ENCODE measurements at regions not wholly inside any gene's neighbourhood (a gene's known extent, or its start where the extent isn't known, plus 50 kb on each side); places are given as distances from the start of the nearest gene placed in this dataset.

DNA sequence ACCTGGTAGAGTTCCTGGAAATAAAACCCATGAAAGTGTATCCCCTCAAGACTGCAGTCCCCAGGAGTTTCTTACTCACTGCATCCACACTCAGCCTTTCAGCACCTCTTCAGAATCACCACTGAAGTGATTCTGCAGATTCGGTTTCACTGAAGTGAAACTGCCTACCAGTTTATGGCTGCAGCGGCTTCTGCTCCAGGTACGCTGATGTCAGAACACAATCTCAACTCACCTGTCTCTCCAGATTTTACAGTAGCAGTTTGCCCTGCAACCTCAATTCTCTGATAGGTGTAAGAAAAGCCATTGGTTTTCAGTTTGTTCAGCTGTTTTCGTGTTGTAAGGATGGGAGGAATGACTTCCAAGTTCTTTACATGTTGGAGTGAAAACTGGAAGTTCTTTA is 124.8 kb downstream of the TSN start (continued):
- TF ChIP-seq, protein P1, sequence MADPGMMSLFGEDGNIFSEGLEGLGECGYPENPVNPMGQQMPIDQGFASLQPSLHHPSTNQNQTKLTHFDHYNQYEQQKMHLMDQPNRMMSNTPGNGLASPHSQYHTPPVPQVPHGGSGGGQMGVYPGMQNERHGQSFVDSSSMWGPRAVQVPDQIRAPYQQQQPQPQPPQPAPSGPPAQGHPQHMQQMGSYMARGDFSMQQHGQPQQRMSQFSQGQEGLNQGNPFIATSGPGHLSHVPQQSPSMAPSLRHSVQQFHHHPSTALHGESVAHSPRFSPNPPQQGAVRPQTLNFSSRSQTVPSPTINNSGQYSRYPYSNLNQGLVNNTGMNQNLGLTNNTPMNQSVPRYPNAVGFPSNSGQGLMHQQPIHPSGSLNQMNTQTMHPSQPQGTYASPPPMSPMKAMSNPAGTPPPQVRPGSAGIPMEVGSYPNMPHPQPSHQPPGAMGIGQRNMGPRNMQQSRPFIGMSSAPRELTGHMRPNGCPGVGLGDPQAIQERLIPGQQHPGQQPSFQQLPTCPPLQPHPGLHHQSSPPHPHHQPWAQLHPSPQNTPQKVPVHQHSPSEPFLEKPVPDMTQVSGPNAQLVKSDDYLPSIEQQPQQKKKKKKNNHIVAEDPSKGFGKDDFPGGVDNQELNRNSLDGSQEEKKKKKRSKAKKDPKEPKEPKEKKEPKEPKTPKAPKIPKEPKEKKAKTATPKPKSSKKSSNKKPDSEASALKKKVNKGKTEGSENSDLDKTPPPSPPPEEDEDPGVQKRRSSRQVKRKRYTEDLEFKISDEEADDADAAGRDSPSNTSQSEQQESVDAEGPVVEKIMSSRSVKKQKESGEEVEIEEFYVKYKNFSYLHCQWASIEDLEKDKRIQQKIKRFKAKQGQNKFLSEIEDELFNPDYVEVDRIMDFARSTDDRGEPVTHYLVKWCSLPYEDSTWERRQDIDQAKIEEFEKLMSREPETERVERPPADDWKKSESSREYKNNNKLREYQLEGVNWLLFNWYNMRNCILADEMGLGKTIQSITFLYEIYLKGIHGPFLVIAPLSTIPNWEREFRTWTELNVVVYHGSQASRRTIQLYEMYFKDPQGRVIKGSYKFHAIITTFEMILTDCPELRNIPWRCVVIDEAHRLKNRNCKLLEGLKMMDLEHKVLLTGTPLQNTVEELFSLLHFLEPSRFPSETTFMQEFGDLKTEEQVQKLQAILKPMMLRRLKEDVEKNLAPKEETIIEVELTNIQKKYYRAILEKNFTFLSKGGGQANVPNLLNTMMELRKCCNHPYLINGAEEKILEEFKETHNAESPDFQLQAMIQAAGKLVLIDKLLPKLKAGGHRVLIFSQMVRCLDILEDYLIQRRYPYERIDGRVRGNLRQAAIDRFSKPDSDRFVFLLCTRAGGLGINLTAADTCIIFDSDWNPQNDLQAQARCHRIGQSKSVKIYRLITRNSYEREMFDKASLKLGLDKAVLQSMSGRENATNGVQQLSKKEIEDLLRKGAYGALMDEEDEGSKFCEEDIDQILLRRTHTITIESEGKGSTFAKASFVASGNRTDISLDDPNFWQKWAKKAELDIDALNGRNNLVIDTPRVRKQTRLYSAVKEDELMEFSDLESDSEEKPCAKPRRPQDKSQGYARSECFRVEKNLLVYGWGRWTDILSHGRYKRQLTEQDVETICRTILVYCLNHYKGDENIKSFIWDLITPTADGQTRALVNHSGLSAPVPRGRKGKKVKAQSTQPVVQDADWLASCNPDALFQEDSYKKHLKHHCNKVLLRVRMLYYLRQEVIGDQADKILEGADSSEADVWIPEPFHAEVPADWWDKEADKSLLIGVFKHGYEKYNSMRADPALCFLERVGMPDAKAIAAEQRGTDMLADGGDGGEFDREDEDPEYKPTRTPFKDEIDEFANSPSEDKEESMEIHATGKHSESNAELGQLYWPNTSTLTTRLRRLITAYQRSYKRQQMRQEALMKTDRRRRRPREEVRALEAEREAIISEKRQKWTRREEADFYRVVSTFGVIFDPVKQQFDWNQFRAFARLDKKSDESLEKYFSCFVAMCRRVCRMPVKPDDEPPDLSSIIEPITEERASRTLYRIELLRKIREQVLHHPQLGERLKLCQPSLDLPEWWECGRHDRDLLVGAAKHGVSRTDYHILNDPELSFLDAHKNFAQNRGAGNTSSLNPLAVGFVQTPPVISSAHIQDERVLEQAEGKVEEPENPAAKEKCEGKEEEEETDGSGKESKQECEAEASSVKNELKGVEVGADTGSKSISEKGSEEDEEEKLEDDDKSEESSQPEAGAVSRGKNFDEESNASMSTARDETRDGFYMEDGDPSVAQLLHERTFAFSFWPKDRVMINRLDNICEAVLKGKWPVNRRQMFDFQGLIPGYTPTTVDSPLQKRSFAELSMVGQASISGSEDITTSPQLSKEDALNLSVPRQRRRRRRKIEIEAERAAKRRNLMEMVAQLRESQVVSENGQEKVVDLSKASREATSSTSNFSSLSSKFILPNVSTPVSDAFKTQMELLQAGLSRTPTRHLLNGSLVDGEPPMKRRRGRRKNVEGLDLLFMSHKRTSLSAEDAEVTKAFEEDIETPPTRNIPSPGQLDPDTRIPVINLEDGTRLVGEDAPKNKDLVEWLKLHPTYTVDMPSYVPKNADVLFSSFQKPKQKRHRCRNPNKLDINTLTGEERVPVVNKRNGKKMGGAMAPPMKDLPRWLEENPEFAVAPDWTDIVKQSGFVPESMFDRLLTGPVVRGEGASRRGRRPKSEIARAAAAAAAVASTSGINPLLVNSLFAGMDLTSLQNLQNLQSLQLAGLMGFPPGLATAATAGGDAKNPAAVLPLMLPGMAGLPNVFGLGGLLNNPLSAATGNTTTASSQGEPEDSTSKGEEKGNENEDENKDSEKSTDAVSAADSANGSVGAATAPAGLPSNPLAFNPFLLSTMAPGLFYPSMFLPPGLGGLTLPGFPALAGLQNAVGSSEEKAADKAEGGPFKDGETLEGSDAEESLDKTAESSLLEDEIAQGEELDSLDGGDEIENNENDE (IDR thresholded peaks at IDR 0.05; ENCODE audit: insufficient replicate concordance, low read length): no peak
- TF ChIP-seq RFX5 (IDR thresholded peaks at IDR 0.05; ENCODE audit: borderline replicate concordance, low read depth, low read length): no peak
